Hepatic stellate cell (primary cell): ENCODE measurements at regions not wholly inside any gene's neighbourhood (a gene's known extent, or its start where the extent isn't known, plus 50 kb on each side); places are given as distances from the start of the nearest gene placed in this dataset.
"Not testable (repeated sequence)": the region's sequence is repeated elsewhere in the genome, so short reads cannot be mapped to it uniquely, and the experiment has no call there.

Experiments
- DNase-seq: peaks from one replicate; pipeline ENCODE4 v3.0.0; 2011; ENCODE audit warnings: low spot score

- DNase-seq = no peak
These were observed 102.9 kb upstream of the ETAA1 start for GRCh38 chr2:67294218-67294617.

GRCh38 chr2:67295406-67295805 is 101.7 kb upstream of the ETAA1 start:
- no peak for DNase-seq

- DNase-seq = no peak
These were observed 101.3 kb upstream of the ETAA1 start for GRCh38 chr2:67295851-67296250.

- DNase-seq = no peak
These were observed 92.7 kb upstream of the ETAA1 start for GRCh38 chr2:67304300-67304890.

- DNase-seq = no peak
These were observed 87.9 kb upstream of the ETAA1 start for GRCh38 chr2:67309281-67309680.

- no peak for DNase-seq
These were observed 85.6 kb upstream of the ETAA1 start for GRCh38 chr2:67311536-67311935.

GRCh38 chr2:67312871-67313270 is 84.3 kb upstream of the ETAA1 start:
- no peak for DNase-seq

GRCh38 chr2:67313536-67313935 is 83.6 kb upstream of the ETAA1 start:
- no peak for DNase-seq

- no peak for DNase-seq
These were observed 79.1 kb upstream of the ETAA1 start for GRCh38 chr2:67318031-67318430.

GRCh38 chr2:67318563-67318962 is 78.6 kb upstream of the ETAA1 start:
- DNase-seq = no peak

GRCh38 chr2:67318993-67319481 is 78.1 kb upstream of the ETAA1 start:
- no peak for DNase-seq

- DNase-seq = no peak
These were observed 76.1 kb upstream of the ETAA1 start for GRCh38 chr2:67320861-67321587.

- DNase-seq = no peak
These were observed 75.6 kb upstream of the ETAA1 start for GRCh38 chr2:67321588-67321903.

- DNase-seq = peak; percentile 42
These were observed 74.7 kb upstream of the ETAA1 start for GRCh38 chr2:67322353-67323001.

- no peak for DNase-seq
These were observed 73.7 kb upstream of the ETAA1 start for GRCh38 chr2:67323209-67323991.

- no peak for DNase-seq
These were observed 67.6 kb upstream of the ETAA1 start for GRCh38 chr2:67329513-67329912.

GRCh38 chr2:67329951-67330350 is 67.2 kb upstream of the ETAA1 start:
- DNase-seq = no peak

GRCh38 chr2:67331419-67332086 is 65.6 kb upstream of the ETAA1 start:
- DNase-seq = not testable (repeated sequence)

- no peak for DNase-seq
These were observed 59.2 kb upstream of the ETAA1 start for GRCh38 chr2:67337903-67338302.

- DNase-seq = no peak
These were observed 58.4 kb upstream of the ETAA1 start for GRCh38 chr2:67338601-67339233.

- DNase-seq = no peak
These were observed 57.8 kb upstream of the ETAA1 start for GRCh38 chr2:67339234-67339885.
